ENCODE measurements at regions not wholly inside any gene's neighbourhood (a gene's known extent, or its start where the extent isn't known, plus 50 kb on each side); places are given as distances from the start of the nearest gene placed in this dataset.

DNA sequence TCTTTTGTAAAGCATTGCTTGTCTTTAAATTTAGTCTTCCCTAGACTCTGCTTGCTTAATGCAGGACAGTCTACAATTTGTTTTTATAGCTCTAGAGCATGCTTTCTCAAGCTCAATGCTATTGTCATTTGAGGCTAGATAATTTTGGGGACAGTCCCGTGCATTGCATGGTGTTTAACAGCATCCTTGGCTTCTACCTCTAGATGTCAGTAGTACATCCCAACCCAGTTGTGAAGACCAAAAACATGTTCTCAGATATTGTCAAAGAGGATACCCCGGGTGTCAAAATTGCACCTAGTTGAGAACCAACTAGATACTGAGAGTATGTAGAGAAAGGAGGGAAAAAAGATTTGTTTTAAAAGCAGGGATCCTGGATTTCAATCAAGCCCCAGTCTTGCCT, 277.5 kb downstream of the CEMIP2 start:
- no peaks in the 10 kb centered on the region for H3K4me1 ChIP-seq
- ATAC-seq (ENCODE audit: low FRiP score in 2 of 2) (peak in 1 of 2 donors; percentile 30), DNase-seq (no peak)
- no peak overlapping the region for H3K27ac ChIP-seq
- H3K9me3 ChIP-seq: no peaks in the 10 kb centered on the region
- H3K4me3 ChIP-seq: no peak overlapping the region
- no peaks in the 10 kb centered on the region for H3K36me3 ChIP-seq
- TF ChIP-seq, protein P1, sequence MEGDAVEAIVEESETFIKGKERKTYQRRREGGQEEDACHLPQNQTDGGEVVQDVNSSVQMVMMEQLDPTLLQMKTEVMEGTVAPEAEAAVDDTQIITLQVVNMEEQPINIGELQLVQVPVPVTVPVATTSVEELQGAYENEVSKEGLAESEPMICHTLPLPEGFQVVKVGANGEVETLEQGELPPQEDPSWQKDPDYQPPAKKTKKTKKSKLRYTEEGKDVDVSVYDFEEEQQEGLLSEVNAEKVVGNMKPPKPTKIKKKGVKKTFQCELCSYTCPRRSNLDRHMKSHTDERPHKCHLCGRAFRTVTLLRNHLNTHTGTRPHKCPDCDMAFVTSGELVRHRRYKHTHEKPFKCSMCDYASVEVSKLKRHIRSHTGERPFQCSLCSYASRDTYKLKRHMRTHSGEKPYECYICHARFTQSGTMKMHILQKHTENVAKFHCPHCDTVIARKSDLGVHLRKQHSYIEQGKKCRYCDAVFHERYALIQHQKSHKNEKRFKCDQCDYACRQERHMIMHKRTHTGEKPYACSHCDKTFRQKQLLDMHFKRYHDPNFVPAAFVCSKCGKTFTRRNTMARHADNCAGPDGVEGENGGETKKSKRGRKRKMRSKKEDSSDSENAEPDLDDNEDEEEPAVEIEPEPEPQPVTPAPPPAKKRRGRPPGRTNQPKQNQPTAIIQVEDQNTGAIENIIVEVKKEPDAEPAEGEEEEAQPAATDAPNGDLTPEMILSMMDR (IDR thresholded peaks at IDR 0.05): no peak
- no peak for TF ChIP-seq POLR2AphosphoS5 (IDR thresholded peaks at IDR 0.05)
- 34 to 37% methylated on average over 2 of the region's 2 CpGs for WGBS, 2 donors
- no peaks in the 10 kb centered on the region for H3K27me3 ChIP-seq

DNA sequence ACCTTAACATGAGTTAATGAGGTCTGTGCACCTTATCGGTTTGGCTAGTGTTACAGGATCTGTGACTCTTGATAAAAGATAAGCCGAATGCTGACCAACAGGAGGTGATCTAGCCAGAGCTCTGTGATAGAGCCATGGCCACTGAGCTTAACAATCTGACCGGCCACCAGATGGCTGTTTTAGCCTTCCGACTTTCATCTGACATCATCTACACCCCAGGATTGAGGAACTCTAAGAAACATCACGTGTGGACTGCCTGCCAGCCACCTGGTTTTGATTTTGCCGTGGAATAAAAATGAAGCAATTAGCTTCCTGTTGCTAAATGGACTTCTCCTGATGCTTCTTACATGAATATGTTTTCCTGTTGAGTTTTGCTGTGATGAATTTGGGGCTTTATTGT, 281.3 kb downstream of the CEMIP2 start:
- H3K27me3 ChIP-seq: no peaks in the 10 kb centered on the region
- H3K36me3 ChIP-seq: no peaks in the 10 kb centered on the region
- H3K4me3 ChIP-seq: no peak overlapping the region
- H3K4me1 ChIP-seq: no peaks in the 10 kb centered on the region
- DNase-seq (no peak), ATAC-seq (ENCODE audit: low FRiP score in 2 of 2) (no peak)
- TF ChIP-seq EP300 (IDR thresholded peaks at IDR 0.05): no peak
- no peaks in the 10 kb centered on the region for H3K9me3 ChIP-seq
- 34 to 55% methylated on average over 5 to 6 of the region's 6 CpGs for WGBS, 2 donors
- no peak overlapping the region for H3K27ac ChIP-seq

DNA sequence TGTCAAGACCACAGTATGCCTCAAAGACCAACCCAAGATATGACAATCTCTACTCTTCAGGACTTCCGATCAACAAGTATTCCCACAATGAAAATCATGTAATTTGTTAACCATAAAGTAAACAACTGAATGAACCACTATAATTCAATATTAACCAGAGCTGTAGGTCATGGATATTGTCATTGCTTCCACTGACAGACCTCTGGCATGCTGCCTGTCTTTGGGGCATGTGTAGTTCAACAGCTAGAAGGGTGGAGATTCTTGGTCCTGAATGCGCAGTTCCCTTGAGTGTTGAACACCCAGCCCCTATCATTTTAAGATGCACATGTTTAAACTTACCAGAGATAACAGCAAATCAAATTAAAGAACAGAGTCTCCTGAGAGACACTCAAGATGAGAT, 283.0 kb downstream of the CEMIP2 start:
- no peaks in the 10 kb centered on the region for H3K9me3 ChIP-seq

DNA sequence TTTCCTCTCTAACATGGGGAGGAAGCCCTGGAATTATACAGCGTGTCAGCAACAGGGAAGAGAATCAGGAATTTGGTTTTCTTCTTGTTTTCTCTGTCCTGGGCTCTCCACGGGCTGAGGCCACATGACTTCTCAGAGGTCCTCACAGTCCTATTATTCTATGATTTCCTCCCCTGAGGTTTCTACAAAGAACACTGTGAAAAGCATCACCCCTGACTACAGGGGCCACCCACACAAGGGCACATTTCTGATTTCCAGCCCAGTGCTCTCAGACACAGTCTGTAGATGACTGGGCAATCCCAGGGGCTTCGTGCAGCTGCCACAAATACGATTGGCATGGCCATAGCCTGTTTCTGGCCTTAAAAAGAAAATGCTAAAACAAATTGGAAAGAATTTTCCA, 284.9 kb downstream of the CEMIP2 start:
- no peak for DNase-seq
- no peak for ATAC-seq (ENCODE audit: low FRiP score in 2 of 2)
- no peak for TF ChIP-seq EP300 (IDR thresholded peaks at IDR 0.05)
- TF ChIP-seq, protein P1 (IDR thresholded peaks at IDR 0.05): no peak
- no peak for TF ChIP-seq POLR2AphosphoS5 (IDR thresholded peaks at IDR 0.05)
- TF ChIP-seq POLR2A (IDR thresholded peaks at IDR 0.05): no peak
- no peaks in the 10 kb centered on the region for H3K27me3 ChIP-seq
- H3K27ac ChIP-seq: no peak overlapping the region
- WGBS, 2 donors: 67 to 78% methylated on average over 4 of the region's 4 CpGs
- no peaks in the 10 kb centered on the region for H3K9me3 ChIP-seq
- no peaks in the 10 kb centered on the region for H3K36me3 ChIP-seq
- no peaks in the 10 kb centered on the region for H3K4me1 ChIP-seq
- H3K4me3 ChIP-seq: no peak overlapping the region

More for the DNA sequence above, 283.0 kb downstream of the CEMIP2 start:
- DNase-seq (no peak), ATAC-seq (ENCODE audit: low FRiP score in 2 of 2) (no peak)
- Histone ChIP-seq H3K4me3 (no peak overlapping the region), H3K4me1 (no peaks in the 10 kb centered on the region), H3K27me3 (no peaks in the 10 kb centered on the region), H3K36me3 (no peaks in the 10 kb centered on the region), H3K27ac (no peak overlapping the region)
- TF ChIP-seq, protein P1 (IDR thresholded peaks at IDR 0.05): no peak
- no peak for TF ChIP-seq EP300 (IDR thresholded peaks at IDR 0.05)
- no peak for TF ChIP-seq POLR2A (IDR thresholded peaks at IDR 0.05)
- no peak for TF ChIP-seq POLR2AphosphoS5 (IDR thresholded peaks at IDR 0.05)
- WGBS, 2 donors: 80 to 81% methylated on average over 2 of the region's 2 CpGs

DNA sequence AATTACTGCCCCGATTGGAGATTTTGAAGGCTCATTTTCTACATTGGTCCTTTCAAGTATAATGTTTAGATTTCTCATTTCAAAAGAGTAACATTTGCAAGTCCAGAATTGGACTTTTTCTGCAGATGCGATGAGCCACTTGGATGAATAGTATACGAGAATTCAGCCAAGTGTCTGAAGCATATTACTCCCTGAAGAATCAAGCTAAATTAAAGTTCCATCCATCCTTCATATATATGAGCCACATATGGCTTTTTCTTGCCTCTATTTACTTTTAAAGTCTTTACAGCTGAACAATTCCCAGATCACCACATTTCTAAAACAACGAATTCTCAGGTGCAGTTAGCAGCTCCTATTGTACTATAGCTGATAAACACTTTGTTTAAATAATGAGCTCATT, 288.7 kb downstream of the CEMIP2 start:
- Histone ChIP-seq H3K27me3 (no peaks in the 10 kb centered on the region), H3K9me3 (no peaks in the 10 kb centered on the region), H3K27ac (no peak overlapping the region), H3K36me3 (no peaks in the 10 kb centered on the region), H3K4me3 (no peak overlapping the region), H3K4me1 (no peaks in the 10 kb centered on the region)
- TF ChIP-seq EP300 (IDR thresholded peaks at IDR 0.05) (no peak), POLR2AphosphoS5 (IDR thresholded peaks at IDR 0.05) (no peak), POLR2A (IDR thresholded peaks at IDR 0.05) (no peak)
- TF ChIP-seq, protein P1 (IDR thresholded peaks at IDR 0.05): no peak
- DNase-seq: no peak
- no peak for ATAC-seq (ENCODE audit: low FRiP score in 2 of 2)
- 65 to 89% methylated on average over 4 of the region's 4 CpGs for WGBS, 2 donors
